ENCODE measurements at regions not wholly inside any gene's neighbourhood (a gene's known extent, or its start where the extent isn't known, plus 50 kb on each side); places are given as distances from the start of the nearest gene placed in this dataset.
"Not testable (repeated sequence)": the region's sequence is repeated elsewhere in the genome, so short reads cannot be mapped to it uniquely, and the experiment has no call there.

DNA sequence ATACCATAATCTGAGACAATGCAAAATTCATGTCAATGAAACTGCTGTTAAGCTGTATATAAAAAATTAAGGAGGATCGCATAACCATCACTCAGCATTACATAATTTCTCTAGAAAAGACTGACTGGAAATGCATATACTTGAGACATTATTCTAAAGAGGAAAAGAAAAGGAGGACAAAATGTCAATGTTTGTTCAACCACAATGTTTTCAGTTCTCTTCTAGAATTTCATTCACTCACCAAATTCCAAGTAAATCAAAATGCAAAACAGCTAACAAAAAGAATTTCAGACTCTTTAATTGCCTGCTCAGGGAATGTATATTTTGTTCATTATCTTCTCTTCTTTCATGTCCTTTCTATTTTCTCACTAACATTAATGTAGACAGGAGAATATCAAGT, 106.2 kb upstream of the CCDC28A start:
- Histone ChIP-seq H3K4me3 (no peak overlapping the region), H3K4me1 (ENCODE audit: low read depth) (no peaks in the 10 kb centered on the region), H3K9me3 (no peaks in the 10 kb centered on the region), H3K36me3 (ENCODE audit: low read depth) (no peaks in the 10 kb centered on the region)
- TF ChIP-seq, protein P1, sequence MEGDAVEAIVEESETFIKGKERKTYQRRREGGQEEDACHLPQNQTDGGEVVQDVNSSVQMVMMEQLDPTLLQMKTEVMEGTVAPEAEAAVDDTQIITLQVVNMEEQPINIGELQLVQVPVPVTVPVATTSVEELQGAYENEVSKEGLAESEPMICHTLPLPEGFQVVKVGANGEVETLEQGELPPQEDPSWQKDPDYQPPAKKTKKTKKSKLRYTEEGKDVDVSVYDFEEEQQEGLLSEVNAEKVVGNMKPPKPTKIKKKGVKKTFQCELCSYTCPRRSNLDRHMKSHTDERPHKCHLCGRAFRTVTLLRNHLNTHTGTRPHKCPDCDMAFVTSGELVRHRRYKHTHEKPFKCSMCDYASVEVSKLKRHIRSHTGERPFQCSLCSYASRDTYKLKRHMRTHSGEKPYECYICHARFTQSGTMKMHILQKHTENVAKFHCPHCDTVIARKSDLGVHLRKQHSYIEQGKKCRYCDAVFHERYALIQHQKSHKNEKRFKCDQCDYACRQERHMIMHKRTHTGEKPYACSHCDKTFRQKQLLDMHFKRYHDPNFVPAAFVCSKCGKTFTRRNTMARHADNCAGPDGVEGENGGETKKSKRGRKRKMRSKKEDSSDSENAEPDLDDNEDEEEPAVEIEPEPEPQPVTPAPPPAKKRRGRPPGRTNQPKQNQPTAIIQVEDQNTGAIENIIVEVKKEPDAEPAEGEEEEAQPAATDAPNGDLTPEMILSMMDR (IDR thresholded peaks at IDR 0.05), result no peak
- DNase-seq, result no peak
- intact Hi-C loops (cut with DNase I, micrococcal nuclease), result no loop called here
- no peak for ATAC-seq

- H3K9me3 ChIP-seq, result no peaks in the 10 kb centered on the region
- DNase-seq (no peak), ATAC-seq (no peak)
- H3K4me3 ChIP-seq, result no peak overlapping the region
- H3K4me1 ChIP-seq (ENCODE audit: low read depth), result no peaks in the 10 kb centered on the region
- intact Hi-C loops (cut with DNase I, micrococcal nuclease), result no loop called here
- no peaks in the 10 kb centered on the region for H3K36me3 ChIP-seq (ENCODE audit: low read depth)
- TF ChIP-seq, protein P1 (IDR thresholded peaks at IDR 0.05), result no peak
Measured at GRCh38 chr6:138671351-138671750, 102.2 kb upstream of the CCDC28A start.

DNA sequence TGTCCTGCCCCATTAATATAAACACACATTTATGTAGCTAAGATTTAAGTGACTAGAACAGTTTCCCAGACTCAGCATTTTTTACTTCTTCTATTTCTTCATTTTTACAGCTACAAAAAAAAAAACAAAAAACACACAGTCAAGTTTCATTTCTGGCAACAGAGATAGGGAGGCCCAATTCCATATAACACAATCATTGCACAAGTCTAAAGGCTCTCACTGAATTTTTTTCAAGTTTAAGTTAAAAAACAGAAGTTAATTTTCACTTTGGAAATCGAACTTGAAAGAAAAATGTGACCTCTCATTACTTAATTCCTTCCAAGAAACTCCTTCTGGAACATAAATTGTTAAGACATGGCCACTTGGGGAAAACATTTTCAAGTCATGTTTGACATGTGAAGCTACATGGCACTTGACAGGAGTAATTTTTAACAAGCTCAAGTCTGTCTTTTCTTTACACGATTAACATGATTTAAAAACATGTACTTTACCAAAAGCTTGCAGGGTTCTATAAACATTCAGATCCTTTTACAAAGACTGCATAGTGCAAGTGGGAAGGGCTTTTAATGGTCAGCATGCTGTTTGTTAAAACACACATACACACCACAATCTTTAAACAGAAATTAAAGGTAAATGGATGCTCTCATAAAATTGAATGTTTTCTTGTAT, 100.1 kb upstream of the CCDC28A start:
- intact Hi-C loops (cut with DNase I, micrococcal nuclease), result no loop called here
- TF ChIP-seq, protein P1 (IDR thresholded peaks at IDR 0.05), result no peak
- Histone ChIP-seq H3K36me3 (ENCODE audit: low read depth) (no peaks in the 10 kb centered on the region), H3K4me3 (no peak overlapping the region), H3K4me1 (ENCODE audit: low read depth) (no peaks in the 10 kb centered on the region), H3K9me3 (no peaks in the 10 kb centered on the region)
- DNase-seq, result no peak
- no peak for ATAC-seq

DNA sequence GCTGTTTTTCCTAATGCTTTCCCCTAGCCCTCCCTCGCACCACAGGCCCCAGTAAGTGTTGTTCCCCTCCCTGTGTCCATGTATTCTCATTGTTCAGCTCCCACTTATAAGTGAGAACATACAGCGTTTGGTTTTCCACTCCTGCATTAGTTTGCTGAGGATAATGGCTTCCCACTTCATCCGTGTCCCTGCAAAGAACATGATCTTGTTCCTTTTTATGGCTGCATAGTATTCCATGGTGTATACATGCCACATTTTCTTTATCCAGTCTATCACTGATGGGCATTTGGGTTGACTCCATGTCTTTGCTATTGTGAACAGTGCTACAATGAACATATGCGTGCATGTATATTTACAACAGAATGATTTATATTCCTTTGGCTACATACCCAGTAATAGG, 99.1 kb upstream of the CCDC28A start:
- ATAC-seq; H3K4me1 ChIP-seq (ENCODE audit: low read depth); H3K36me3 ChIP-seq (ENCODE audit: low read depth); intact Hi-C loops (cut with DNase I, micrococcal nuclease); H3K9me3 ChIP-seq; H3K4me3 ChIP-seq; DNase-seq: not testable (repeated sequence)

- intact Hi-C loops (cut with DNase I, micrococcal nuclease), result no loop called here
- no peaks in the 10 kb centered on the region for H3K4me1 ChIP-seq (ENCODE audit: low read depth)
Measured at GRCh38 chr6:138677538-138677937, 96.0 kb upstream of the CCDC28A start.

GRCh38 chr6:138678168-138678567, 95.4 kb upstream of the CCDC28A start:
- TF ChIP-seq, protein P1 (IDR thresholded peaks at IDR 0.05), result no peak
- no peaks in the 10 kb centered on the region for H3K9me3 ChIP-seq
- no peaks in the 10 kb centered on the region for H3K4me1 ChIP-seq (ENCODE audit: low read depth)
- no peaks in the 10 kb centered on the region for H3K36me3 ChIP-seq (ENCODE audit: low read depth)
- intact Hi-C loops (cut with DNase I, micrococcal nuclease), result no loop called here
- no peak for DNase-seq
- no peak overlapping the region for H3K4me3 ChIP-seq
- no peak for ATAC-seq

More at GRCh38 chr6:138677538-138677937, 96.0 kb upstream of the CCDC28A start:
- DNase-seq, result no peak
- TF ChIP-seq, protein P1 (IDR thresholded peaks at IDR 0.05), result no peak
- ATAC-seq, result no peak
- Histone ChIP-seq H3K4me3 (no peak overlapping the region), H3K36me3 (ENCODE audit: low read depth) (no peaks in the 10 kb centered on the region), H3K9me3 (no peaks in the 10 kb centered on the region)

Measured in mucosa of descending colon (tissue), 3 donors.